AML-193 (cell line): ENCODE measurements at regions not wholly inside any gene's neighbourhood (a gene's known extent, or its start where the extent isn't known, plus 50 kb on each side); places are given as distances from the start of the nearest gene placed in this dataset.
"Not testable (repeated sequence)": the region's sequence is repeated elsewhere in the genome, so short reads cannot be mapped to it uniquely, and the experiment has no call there.

ENCODE experiments used
- DNase-seq, 2 experiments: peaks; one replicate each; lab custom pipeline; 2025; lab: John Stamatoyannopoulos, UW

DNA sequence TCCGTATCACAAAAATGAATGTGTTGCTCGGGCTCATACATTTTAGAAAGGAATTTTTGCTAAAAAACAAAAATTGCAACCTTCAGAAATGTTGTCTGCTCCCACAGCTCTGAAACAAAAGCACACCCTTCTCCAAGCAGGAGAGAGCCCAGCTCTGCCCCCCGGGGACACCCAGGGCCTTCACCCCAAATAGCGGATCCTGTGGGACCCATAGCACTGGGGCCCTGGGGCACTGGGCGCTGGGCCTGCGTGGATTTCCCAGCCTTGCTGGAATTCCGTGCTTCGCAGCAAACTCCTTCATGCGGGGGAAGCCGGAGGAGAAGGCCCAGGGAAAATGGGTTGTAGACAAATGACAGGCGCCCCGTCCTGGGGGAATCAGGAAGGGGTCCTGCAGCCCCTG lies 50.5 kb upstream of the SFSWAP start:
- not testable (repeated sequence) for DNase-seq
